ENCODE measurements at regions not wholly inside any gene's neighbourhood (a gene's known extent, or its start where the extent isn't known, plus 50 kb on each side); places are given as distances from the start of the nearest gene placed in this dataset.

- no peak overlapping the region for H3K4me3 ChIP-seq (ENCODE audit: low read length)
- no peak for TF ChIP-seq CTCF (conservative IDR thresholded peaks at IDR 0.05; ENCODE audit: low read length)
- DNase-seq (ENCODE audit: low read depth), result no peak
Measured at GRCh38 chr14:48954446-48954845, 631.7 kb downstream of the RPS29 start.

- DNase-seq (ENCODE audit: low read depth), result no peak
- no peak for TF ChIP-seq CTCF (conservative IDR thresholded peaks at IDR 0.05; ENCODE audit: low read length)
- no peak overlapping the region for H3K4me3 ChIP-seq (ENCODE audit: low read length)
Measured at GRCh38 chr14:48944809-48945208, 641.4 kb downstream of the RPS29 start.

GRCh38 chr14:48943913-48944312 is 642.3 kb downstream of the RPS29 start:
- no peak for TF ChIP-seq CTCF (conservative IDR thresholded peaks at IDR 0.05; ENCODE audit: low read length)
- no peak overlapping the region for H3K4me3 ChIP-seq (ENCODE audit: low read length)
- no peak for DNase-seq (ENCODE audit: low read depth)

- TF ChIP-seq CTCF (conservative IDR thresholded peaks at IDR 0.05; ENCODE audit: low read length), result no peak
- no peak overlapping the region for H3K4me3 ChIP-seq (ENCODE audit: low read length)
- peak; percentile 6 for DNase-seq (ENCODE audit: low read depth)
Measured at GRCh38 chr14:48937541-48938195, 648.5 kb downstream of the RPS29 start.

GRCh38 chr14:48936849-48937248 is 649.3 kb downstream of the RPS29 start:
- no peak for DNase-seq (ENCODE audit: low read depth)
- H3K4me3 ChIP-seq (ENCODE audit: low read length), result no peak overlapping the region
- TF ChIP-seq CTCF (conservative IDR thresholded peaks at IDR 0.05; ENCODE audit: low read length), result no peak

- no peak for TF ChIP-seq CTCF (conservative IDR thresholded peaks at IDR 0.05; ENCODE audit: low read length)
- peak; percentile 51 for DNase-seq (ENCODE audit: low read depth)
- H3K4me3 ChIP-seq (ENCODE audit: low read length), result no peak overlapping the region
Measured at GRCh38 chr14:48936362-48936761, 649.8 kb downstream of the RPS29 start.

GRCh38 chr14:48925184-48925583 is 661.0 kb downstream of the RPS29 start:
- no peak overlapping the region for H3K4me3 ChIP-seq (ENCODE audit: low read length)
- DNase-seq (ENCODE audit: low read depth), result no peak
- no peak for TF ChIP-seq CTCF (conservative IDR thresholded peaks at IDR 0.05; ENCODE audit: low read length)

Measured in AG10803 (cell line).